ENCODE measurements at regions not wholly inside any gene's neighbourhood (a gene's known extent, or its start where the extent isn't known, plus 50 kb on each side); places are given as distances from the start of the nearest gene placed in this dataset.

DNA sequence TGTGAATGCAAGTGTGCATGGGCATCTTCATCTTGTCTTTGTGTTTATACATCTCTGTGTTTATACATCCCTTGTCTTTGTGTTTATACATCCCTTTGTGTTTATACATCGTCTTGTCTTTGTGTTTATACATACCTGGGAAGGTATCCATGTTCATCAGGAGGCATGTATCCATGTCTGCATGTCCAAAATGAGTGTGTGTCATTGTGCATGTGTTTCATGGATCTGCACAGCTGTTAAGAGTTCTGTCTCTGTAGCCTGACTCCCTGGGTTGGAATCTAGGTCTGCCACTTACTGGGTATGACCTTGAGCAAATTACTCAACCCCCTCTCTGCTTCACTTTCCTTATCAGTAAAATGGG is 50.1 kb upstream of the SIRPA start:
- intact Hi-C loops (cut with micrococcal nuclease; ENCODE audit: unreplicated experiment), result no loop called here
- H2AFZ ChIP-seq (ENCODE audit: low read length), result no peak overlapping the region
- BruUV-seq (replicated peaks), result no TSS peak
- POLR2A ChIA-PET, result no interaction called here
- no peaks in the 10 kb centered on the region for H3K9me3 ChIP-seq (ENCODE audit: low read length)
- no peak overlapping the region for H3K4me3 ChIP-seq (ENCODE audit: low read depth, low read length, poor library complexity, severe bottlenecking)
- no peaks in the 10 kb centered on the region for H3K9me2 ChIP-seq (ENCODE audit: insufficient read depth, low read length)
- no peaks in the 10 kb centered on the region for H4K20me1 ChIP-seq (ENCODE audit: insufficient read depth, low read length)
- H3K79me2 ChIP-seq (ENCODE audit: insufficient read depth, low read depth, low read length), result no peaks in the 10 kb centered on the region
- H3K36me3 ChIP-seq (ENCODE audit: insufficient read depth, low read length), result no peaks in the 10 kb centered on the region
- no peak for DNase-seq (ENCODE audit: low spot score)
- TF ChIP-seq, protein P1, sequence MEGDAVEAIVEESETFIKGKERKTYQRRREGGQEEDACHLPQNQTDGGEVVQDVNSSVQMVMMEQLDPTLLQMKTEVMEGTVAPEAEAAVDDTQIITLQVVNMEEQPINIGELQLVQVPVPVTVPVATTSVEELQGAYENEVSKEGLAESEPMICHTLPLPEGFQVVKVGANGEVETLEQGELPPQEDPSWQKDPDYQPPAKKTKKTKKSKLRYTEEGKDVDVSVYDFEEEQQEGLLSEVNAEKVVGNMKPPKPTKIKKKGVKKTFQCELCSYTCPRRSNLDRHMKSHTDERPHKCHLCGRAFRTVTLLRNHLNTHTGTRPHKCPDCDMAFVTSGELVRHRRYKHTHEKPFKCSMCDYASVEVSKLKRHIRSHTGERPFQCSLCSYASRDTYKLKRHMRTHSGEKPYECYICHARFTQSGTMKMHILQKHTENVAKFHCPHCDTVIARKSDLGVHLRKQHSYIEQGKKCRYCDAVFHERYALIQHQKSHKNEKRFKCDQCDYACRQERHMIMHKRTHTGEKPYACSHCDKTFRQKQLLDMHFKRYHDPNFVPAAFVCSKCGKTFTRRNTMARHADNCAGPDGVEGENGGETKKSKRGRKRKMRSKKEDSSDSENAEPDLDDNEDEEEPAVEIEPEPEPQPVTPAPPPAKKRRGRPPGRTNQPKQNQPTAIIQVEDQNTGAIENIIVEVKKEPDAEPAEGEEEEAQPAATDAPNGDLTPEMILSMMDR (conservative IDR thresholded peaks at IDR 0.05; ENCODE audit: low read length), result no peak
- no peak for TF ChIP-seq EZH2phosphoT487 (IDR thresholded peaks at IDR 0.05; ENCODE audit: borderline replicate concordance, low read depth, low read length)
- H3K4me1 ChIP-seq (ENCODE audit: insufficient read depth, low read length, poor library complexity, severe bottlenecking), result peaks cover 2% of the 10 kb centered on the region
- H3K27ac ChIP-seq (ENCODE audit: low read depth, low read length, poor library complexity, severe bottlenecking), result no peak overlapping the region
- no peak overlapping the region for H3K4me2 ChIP-seq (ENCODE audit: low read length)
- CTCF ChIA-PET (ENCODE audit: unreplicated experiment), result no interaction called here

DNA sequence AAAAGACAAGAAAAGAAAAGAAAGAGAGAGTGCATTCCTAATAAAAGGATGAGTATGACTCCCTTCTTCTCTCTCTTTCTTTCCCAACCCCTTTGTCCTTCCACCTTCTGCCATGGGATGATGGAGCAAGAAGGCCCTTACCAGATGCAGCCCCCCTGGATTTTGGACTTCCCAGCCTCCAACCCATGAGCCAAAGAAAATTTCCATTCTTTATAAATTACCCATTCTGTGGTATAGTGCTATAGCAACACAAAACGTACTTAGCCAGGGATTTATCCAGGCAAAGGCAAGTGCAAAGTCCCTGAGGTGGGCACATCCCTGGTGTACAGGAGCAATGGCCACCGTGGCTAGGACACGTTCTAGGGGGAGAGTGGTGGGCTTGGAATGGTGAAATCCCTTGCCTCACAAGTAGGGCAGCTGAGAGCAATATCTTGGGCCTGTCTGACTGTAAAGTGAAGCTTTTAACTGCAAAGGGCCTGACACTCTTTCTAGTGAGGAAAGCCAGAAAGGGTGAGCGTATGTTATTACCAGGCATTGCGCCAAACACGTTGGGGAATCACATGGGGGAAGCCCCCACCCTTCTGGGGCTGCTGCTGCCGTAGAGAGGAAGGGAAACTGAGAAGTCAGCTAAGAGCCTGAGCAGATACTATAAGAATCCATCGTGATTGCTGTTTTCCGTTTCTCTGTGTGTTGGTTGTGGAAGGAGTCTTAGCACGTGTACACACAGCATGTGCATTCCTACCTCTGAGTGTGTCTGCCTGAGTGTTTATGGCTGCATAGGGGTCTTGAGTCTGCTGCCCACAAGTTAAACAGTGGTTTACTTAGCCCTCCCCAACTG is 50.7 kb upstream of the SIRPA start:
- peak; percentile 5 for DNase-seq (ENCODE audit: low spot score)
- no peaks in the 10 kb centered on the region for H3K9me3 ChIP-seq (ENCODE audit: low read length)
- no peaks in the 10 kb centered on the region for H3K79me2 ChIP-seq (ENCODE audit: insufficient read depth, low read depth, low read length)
- no peak overlapping the region for H2AFZ ChIP-seq (ENCODE audit: low read length)
- no TSS peak for BruUV-seq (replicated peaks)
- ChIA-PET CTCF (ENCODE audit: unreplicated experiment) (no interaction called here), POLR2A (no interaction called here)
- H3K4me2 ChIP-seq (ENCODE audit: low read length), result no peak overlapping the region
- H3K4me1 ChIP-seq (ENCODE audit: insufficient read depth, low read length, poor library complexity, severe bottlenecking), result no peaks in the 10 kb centered on the region
- H3K36me3 ChIP-seq (ENCODE audit: insufficient read depth, low read length), result no peaks in the 10 kb centered on the region
- no peak for TF ChIP-seq EZH2phosphoT487 (IDR thresholded peaks at IDR 0.05; ENCODE audit: borderline replicate concordance, low read depth, low read length)
- TF ChIP-seq, protein P1 (conservative IDR thresholded peaks at IDR 0.05; ENCODE audit: low read length), result no peak
- intact Hi-C loops (cut with micrococcal nuclease; ENCODE audit: unreplicated experiment), result no loop called here
- H3K27ac ChIP-seq (ENCODE audit: low read depth, low read length, poor library complexity, severe bottlenecking), result no peak overlapping the region
- no peaks in the 10 kb centered on the region for H4K20me1 ChIP-seq (ENCODE audit: insufficient read depth, low read length)
- no peaks in the 10 kb centered on the region for H3K9me2 ChIP-seq (ENCODE audit: insufficient read depth, low read length)
- H3K4me3 ChIP-seq (ENCODE audit: low read depth, low read length, poor library complexity, severe bottlenecking), result no peak overlapping the region

DNA sequence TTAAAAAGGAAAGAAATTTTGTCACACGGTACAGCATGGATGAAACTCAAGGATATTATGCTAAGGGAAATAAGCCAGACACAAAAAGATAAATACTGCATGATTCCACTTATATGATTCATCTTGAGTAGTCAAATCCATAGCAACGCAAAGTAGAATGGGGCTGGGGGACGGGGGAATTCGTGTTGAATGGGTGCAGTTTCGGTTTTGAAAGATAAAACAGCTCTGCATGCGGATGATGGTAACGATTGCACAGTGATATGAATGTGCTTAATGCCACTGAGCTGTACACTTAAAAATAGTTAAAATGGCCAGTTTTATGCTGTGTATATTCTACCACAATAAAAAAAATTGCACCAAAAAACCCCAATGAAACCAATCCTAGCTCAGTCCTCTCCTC is 52.9 kb upstream of the SIRPA start:
- H3K9me3 ChIP-seq (ENCODE audit: low read length), result no peaks in the 10 kb centered on the region
- CTCF ChIA-PET (ENCODE audit: unreplicated experiment), result no interaction called here
- no peaks in the 10 kb centered on the region for H3K79me2 ChIP-seq (ENCODE audit: insufficient read depth, low read depth, low read length)
- no peak overlapping the region for H3K27ac ChIP-seq (ENCODE audit: low read depth, low read length, poor library complexity, severe bottlenecking)
- no peaks in the 10 kb centered on the region for H3K9me2 ChIP-seq (ENCODE audit: insufficient read depth, low read length)
- H3K4me2 ChIP-seq (ENCODE audit: low read length), result no peak overlapping the region
- POLR2A ChIA-PET, result no interaction called here
- H2AFZ ChIP-seq (ENCODE audit: low read length), result no peak overlapping the region
- no peak for DNase-seq (ENCODE audit: low spot score)
- H3K4me1 ChIP-seq (ENCODE audit: insufficient read depth, low read length, poor library complexity, severe bottlenecking), result no peaks in the 10 kb centered on the region
- no peaks in the 10 kb centered on the region for H4K20me1 ChIP-seq (ENCODE audit: insufficient read depth, low read length)
- BruUV-seq (replicated peaks), result no TSS peak
- no peak for TF ChIP-seq EZH2phosphoT487 (IDR thresholded peaks at IDR 0.05; ENCODE audit: borderline replicate concordance, low read depth, low read length)
- TF ChIP-seq, protein P1 (conservative IDR thresholded peaks at IDR 0.05; ENCODE audit: low read length), result no peak
- intact Hi-C loops (cut with micrococcal nuclease; ENCODE audit: unreplicated experiment), result no loop called here
- no peak overlapping the region for H3K4me3 ChIP-seq (ENCODE audit: low read depth, low read length, poor library complexity, severe bottlenecking)
- no peaks in the 10 kb centered on the region for H3K36me3 ChIP-seq (ENCODE audit: insufficient read depth, low read length)
